SU-DHL-6 (cell line): ENCODE measurements at regions not wholly inside any gene's neighbourhood (a gene's known extent, or its start where the extent isn't known, plus 50 kb on each side); places are given as distances from the start of the nearest gene placed in this dataset.

ENCODE experiments used
- H2AFZ ChIP-seq: fragments of 200-600 bp; sonication (generic); 2 replicates; pipeline ENCODE4 v1.6.1; 2014; ENCODE audit warnings: low read depth, mild to moderate bottlenecking, moderate library complexity, mixed read lengths, antibody characterized with exemption, low read length; ENCODE audit not compliant: severe bottlenecking
- H3F3A ChIP-seq: fragments of 200-600 bp; shearing (Covaris generic); 2 replicates; pipeline ENCODE4 v1.6.0; 2016; ENCODE audit warnings: antibody characterized with exemption, mild to moderate bottlenecking; ENCODE audit not compliant: insufficient read depth
- H3K27ac ChIP-seq: fragments of 200-600 bp; sonication (generic); 2 replicates; pipeline ENCODE4 v1.5.1; 2016; ENCODE audit warnings: low read depth, mild to moderate bottlenecking, low read length, moderate library complexity, mixed read lengths
- H3K27me3 ChIP-seq: fragments of 200-600 bp; sonication (generic), shearing (Covaris generic); 2 replicates; pipeline ENCODE4 v1.6.0; 2014; ENCODE audit warnings: mild to moderate bottlenecking, low read length
- H3K36me3 ChIP-seq: fragments of 200-600 bp; sonication (generic); 2 replicates; pipeline ENCODE4 v1.6.1; 2014; ENCODE audit warnings: mild to moderate bottlenecking, low read length, mixed read lengths
- H3K4me2 ChIP-seq: fragments of 300-600, 200-600 bp; shearing (Covaris generic), sonication (generic); 2 replicates; pipeline ENCODE4 v1.6.0; 2014; ENCODE audit warnings: low read length, low read depth, mild to moderate bottlenecking; ENCODE audit not compliant: poor library complexity, severe bottlenecking
- H3K4me3 ChIP-seq: fragments of 200-600 bp; sonication (generic); 2 replicates; pipeline ENCODE4 v1.5.1; 2014; ENCODE audit warnings: antibody characterized with exemption, low read length, mild to moderate bottlenecking, mixed read lengths; ENCODE audit not compliant: insufficient read depth, poor library complexity, severe bottlenecking
- H3K79me2 ChIP-seq: fragments of 200-600 bp; sonication (generic); 2 replicates; pipeline ENCODE4 v1.6.1; 2014; ENCODE audit warnings: mild to moderate bottlenecking, low read length, moderate library complexity; ENCODE audit not compliant: insufficient read depth
- H3K9ac ChIP-seq: fragments of 200-600 bp; sonication (generic); 2 replicates; pipeline ENCODE4 v1.7.0; 2014; ENCODE audit warnings: mild to moderate bottlenecking, low read length
- H3K9me2 ChIP-seq: fragments of 200-600 bp; sonication (generic); replicated peaks from 2 replicates; pipeline ENCODE4 v1.6.1; 2014; ENCODE audit warnings: low read length; ENCODE audit not compliant: insufficient read depth
- H3K9me3 ChIP-seq: fragments of 200-600 bp; sonication (generic); 2 replicates; pipeline ENCODE4 v1.6.1; 2014; ENCODE audit warnings: low read length, mixed read lengths; ENCODE audit not compliant: insufficient read depth
- H4K20me1 ChIP-seq: fragments of 200-600 bp; sonication (generic); 2 replicates; pipeline ENCODE4 v1.6.1; 2014; ENCODE audit warnings: low read depth, mild to moderate bottlenecking, antibody characterized with exemption, low read length, moderate library complexity, mixed read lengths
- CTCF ChIP-seq: fragments of 200-600 bp; sonication (generic); IDR thresholded peaks from one replicate; pipeline ENCODE4 v1.5.1; 2017; ENCODE audit warnings: antibody characterized with exemption, mild to moderate bottlenecking, low read length, moderate library complexity; ENCODE audit not compliant: insufficient read depth, poor library complexity, severe bottlenecking
- EZH2phosphoT487 ChIP-seq: fragments of 200-600 bp; sonication (generic), shearing (Covaris generic); conservative IDR thresholded peaks from 2 replicates; pipeline ENCODE4 v1.6.1; 2018; ENCODE audit warnings: mild to moderate bottlenecking, antibody characterized with exemption, low read length, moderate library complexity, mixed read lengths

GRCh38 chr5:174189654-174190541 lies 144.4 kb downstream of the NSG2 start:
- H2AFZ ChIP-seq = no peak overlapping the region
- no peaks in the 10 kb centered on the region for H3F3A ChIP-seq
- no peak overlapping the region for H3K27ac ChIP-seq
- no peaks in the 10 kb centered on the region for H3K9me2 ChIP-seq
- H3K36me3 ChIP-seq = no peaks in the 10 kb centered on the region
- no peak overlapping the region for H3K4me3 ChIP-seq
- H3K79me2 ChIP-seq = no peaks in the 10 kb centered on the region
- no peaks in the 10 kb centered on the region for H3K27me3 ChIP-seq
- TF ChIP-seq CTCF (no peak), EZH2phosphoT487 (no peak)
- H3K4me2 ChIP-seq = no peak overlapping the region
- no peaks in the 10 kb centered on the region for H3K9me3 ChIP-seq
- H4K20me1 ChIP-seq = no peaks in the 10 kb centered on the region
- H3K9ac ChIP-seq = no peak overlapping the region

GRCh38 chr5:174191076-174191475 lies 145.6 kb downstream of the NSG2 start:
- H3K4me3 ChIP-seq = no peak overlapping the region
- no peaks in the 10 kb centered on the region for H3K9me3 ChIP-seq
- no peaks in the 10 kb centered on the region for H3K9me2 ChIP-seq
- no peaks in the 10 kb centered on the region for H3K79me2 ChIP-seq
- no peaks in the 10 kb centered on the region for H3K27me3 ChIP-seq
- H3K9ac ChIP-seq = no peak overlapping the region
- H3K4me2 ChIP-seq = no peak overlapping the region
- no peaks in the 10 kb centered on the region for H4K20me1 ChIP-seq
- H3K27ac ChIP-seq = no peak overlapping the region
- no peaks in the 10 kb centered on the region for H3F3A ChIP-seq
- no peaks in the 10 kb centered on the region for H3K36me3 ChIP-seq
- TF ChIP-seq EZH2phosphoT487 (no peak), CTCF (no peak)
- no peak overlapping the region for H2AFZ ChIP-seq

- no peak overlapping the region for H3K9ac ChIP-seq
Observed at GRCh38 chr5:174191850-174192655, 146.5 kb downstream of the NSG2 start.

More at GRCh38 chr5:174191850-174192655, 146.5 kb downstream of the NSG2 start:
- no peak for TF ChIP-seq EZH2phosphoT487
- TF ChIP-seq CTCF = no peak
- Histone ChIP-seq H3K4me3 (no peak overlapping the region), H3K27ac (no peak overlapping the region), H3K27me3 (no peaks in the 10 kb centered on the region), H3K36me3 (no peaks in the 10 kb centered on the region), H3K79me2 (no peaks in the 10 kb centered on the region), H3K9me3 (no peaks in the 10 kb centered on the region), H2AFZ (no peak overlapping the region), H3K4me2 (no peak overlapping the region), H3F3A (no peaks in the 10 kb centered on the region), H4K20me1 (no peaks in the 10 kb centered on the region), H3K9me2 (no peaks in the 10 kb centered on the region)
